HG03064 (cell line): ENCODE measurements at regions not wholly inside any gene's neighbourhood (a gene's known extent, or its start where the extent isn't known, plus 50 kb on each side); places are given as distances from the start of the nearest gene placed in this dataset.
"Not testable (repeated sequence)": the region's sequence is repeated elsewhere in the genome, so short reads cannot be mapped to it uniquely, and the experiment has no call there.

ENCODE experiments used
- ATAC-seq: cut with Tn5 transposase; IDR thresholded peaks from one replicate; pipeline ENCODE4 v1.9.1; 2021; ENCODE audit warnings: low read depth; ENCODE audit not compliant: unreplicated experiment

GRCh38 chr9:7636309-7636708, 163.3 kb downstream of the DMAC1 start:
- ATAC-seq, result no peak

- ATAC-seq, result not testable (repeated sequence)
Observed at GRCh38 chr9:7626571-7627029, 173.0 kb downstream of the DMAC1 start.

GRCh38 chr9:7622481-7622880, 177.1 kb downstream of the DMAC1 start:
- no peak for ATAC-seq

- no peak for ATAC-seq
Observed at GRCh38 chr9:7615344-7615743, 184.2 kb downstream of the DMAC1 start.

GRCh38 chr9:7613931-7614330, 185.6 kb downstream of the DMAC1 start:
- no peak for ATAC-seq

- no peak for ATAC-seq
Observed at GRCh38 chr9:7608261-7608660, 191.3 kb downstream of the DMAC1 start.

GRCh38 chr9:7607421-7607820, 192.2 kb downstream of the DMAC1 start:
- no peak for ATAC-seq

GRCh38 chr9:7606591-7606990, 193.0 kb downstream of the DMAC1 start:
- ATAC-seq, result no peak

- ATAC-seq, result no peak
Observed at GRCh38 chr9:7601739-7602138, 197.8 kb downstream of the DMAC1 start.

GRCh38 chr9:7597716-7598115, 201.9 kb downstream of the DMAC1 start:
- no peak for ATAC-seq

GRCh38 chr9:7592321-7593316, 207.0 kb downstream of the DMAC1 start:
- ATAC-seq, result no peak

- no peak for ATAC-seq
Observed at GRCh38 chr9:7591501-7591900, 208.1 kb downstream of the DMAC1 start.

- no peak for ATAC-seq
Observed at GRCh38 chr9:7580568-7580967, 219.0 kb downstream of the DMAC1 start.

- no peak for ATAC-seq
Observed at GRCh38 chr9:7579351-7579750, 220.2 kb downstream of the DMAC1 start.

- no peak for ATAC-seq
Observed at GRCh38 chr9:7578951-7579350, 220.6 kb downstream of the DMAC1 start.

GRCh38 chr9:7570107-7570720, 229.4 kb downstream of the DMAC1 start:
- ATAC-seq, result no peak

GRCh38 chr9:7567687-7568086, 231.9 kb downstream of the DMAC1 start:
- ATAC-seq, result no peak

GRCh38 chr9:7561527-7562080, 238.0 kb downstream of the DMAC1 start:
- ATAC-seq, result no peak

GRCh38 chr9:7560669-7561305, 238.8 kb downstream of the DMAC1 start:
- no peak for ATAC-seq

GRCh38 chr9:7554699-7555098, 244.9 kb downstream of the DMAC1 start:
- ATAC-seq, result no peak

- not testable (repeated sequence) for ATAC-seq
Observed at GRCh38 chr9:7552706-7553105, 246.9 kb downstream of the DMAC1 start.
